Cardiac muscle cell (in vitro differentiated cells and primary cell): ENCODE measurements at regions not wholly inside any gene's neighbourhood (a gene's known extent, or its start where the extent isn't known, plus 50 kb on each side); places are given as distances from the start of the nearest gene placed in this dataset.

Experiments
- DNase-seq, 2 donors: peaks; one replicate each; pipeline versions ENCODE4 v3.0.0 to v3.0.0-alpha.2; 2010 to 2017; ENCODE audit warnings: low read depth in 1 of 2, low spot score in 1 of 2
- H3K27ac ChIP-seq: fragments of 200-600 bp; sonication (generic); 2 replicates; pipeline ENCODE4 v1.5.1; 2016
- H3K27me3 ChIP-seq: fragments of 200-600 bp; sonication (generic); 2 replicates; pipeline ENCODE4 v1.6.0; 2016; ENCODE audit warnings: control low read depth
- H3K36me3 ChIP-seq: fragments of 200-600 bp; sonication (generic); 2 replicates; pipeline ENCODE4 v1.5.1; 2016; ENCODE audit warnings: control low read depth
- H3K4me1 ChIP-seq: fragments of 200-600 bp; sonication (generic); 2 replicates; pipeline ENCODE4 v1.8.1; 2017; ENCODE audit warnings: low read depth, mild to moderate bottlenecking, mixed run types
- H3K4me3 ChIP-seq: fragments of 200-600 bp; sonication (generic); 2 replicates; pipeline ENCODE4 v1.5.1; 2016; ENCODE audit warnings: mild to moderate bottlenecking
- H3K9me3 ChIP-seq: fragments of 200-600 bp; sonication (generic); 2 replicates; pipeline ENCODE4 v1.5.1; 2017; ENCODE audit warnings: low read depth, mild to moderate bottlenecking, control low read depth
- CTCF ChIP-seq: IDR thresholded peaks from 2 replicates; pipeline ENCODE4 v1.5.1; 2012; ENCODE audit warnings: low read depth, mild to moderate bottlenecking, low read length

GRCh38 chr6:23420659-23421350 lies 705.2 kb upstream of the NRSN1 start:
- H3K4me3 ChIP-seq, result no peak overlapping the region
- TF ChIP-seq CTCF, result no peak
- no peaks in the 10 kb centered on the region for H3K9me3 ChIP-seq
- no peaks in the 10 kb centered on the region for H3K27me3 ChIP-seq
- peaks cover 6% of the 10 kb centered on the region for H3K4me1 ChIP-seq
- DNase-seq, result no peak
- no peak overlapping the region for H3K27ac ChIP-seq
- H3K36me3 ChIP-seq, result no peaks in the 10 kb centered on the region

GRCh38 chr6:23424584-23424983 lies 701.4 kb upstream of the NRSN1 start:
- Histone ChIP-seq H3K9me3 (no peaks in the 10 kb centered on the region), H3K36me3 (no peaks in the 10 kb centered on the region), H3K4me3 (no peak overlapping the region), H3K27ac (no peak overlapping the region), H3K27me3 (no peaks in the 10 kb centered on the region), H3K4me1 (no peaks in the 10 kb centered on the region)
- no peak for DNase-seq
- no peak for TF ChIP-seq CTCF

GRCh38 chr6:23435126-23435525 lies 690.9 kb upstream of the NRSN1 start:
- Histone ChIP-seq H3K27ac (no peak overlapping the region), H3K9me3 (no peaks in the 10 kb centered on the region), H3K27me3 (no peaks in the 10 kb centered on the region), H3K4me3 (no peak overlapping the region), H3K4me1 (no peaks in the 10 kb centered on the region), H3K36me3 (no peaks in the 10 kb centered on the region)
- DNase-seq, result no peak
- no peak for TF ChIP-seq CTCF

GRCh38 chr6:23435798-23436197 lies 690.2 kb upstream of the NRSN1 start:
- no peak for TF ChIP-seq CTCF
- Histone ChIP-seq H3K27me3 (no peaks in the 10 kb centered on the region), H3K4me3 (no peak overlapping the region), H3K4me1 (no peaks in the 10 kb centered on the region), H3K9me3 (no peaks in the 10 kb centered on the region), H3K27ac (no peak overlapping the region), H3K36me3 (no peaks in the 10 kb centered on the region)
- no peak for DNase-seq

GRCh38 chr6:23441808-23442461 lies 684.1 kb upstream of the NRSN1 start:
- peaks cover 18% of the 10 kb centered on the region for H3K4me1 ChIP-seq
- H3K27me3 ChIP-seq, result no peaks in the 10 kb centered on the region
- DNase-seq, result no peak
- TF ChIP-seq CTCF, result no peak
- H3K27ac ChIP-seq, result no peak overlapping the region
- H3K4me3 ChIP-seq, result no peak overlapping the region
- H3K9me3 ChIP-seq, result no peaks in the 10 kb centered on the region
- H3K36me3 ChIP-seq, result no peaks in the 10 kb centered on the region
